Left ventricle myocardium inferior (tissue), 1 donor: ENCODE measurements at regions not wholly inside any gene's neighbourhood (a gene's known extent, or its start where the extent isn't known, plus 50 kb on each side); places are given as distances from the start of the nearest gene placed in this dataset.

Source experiments
- DNase-seq: peaks from one replicate; pipeline ENCODE4 v3.0.0-alpha.2; 2020
- H3K27ac ChIP-seq: fragments of 200-600 bp; replicated peaks from 2 replicates; pipeline ENCODE4 v1.8.0; 2021
- H3K27me3 ChIP-seq: fragments of 200-600 bp; 2 replicates; pipeline ENCODE4 v1.8.0; 2021; ENCODE audit warnings: low read depth
- H3K36me3 ChIP-seq: fragments of 200-600 bp; 2 replicates; pipeline ENCODE4 v1.8.0; 2021
- H3K4me1 ChIP-seq: fragments of 200-600 bp; 2 replicates; pipeline ENCODE4 v1.8.0; 2021
- H3K4me3 ChIP-seq: fragments of 200-600 bp; 2 replicates; pipeline ENCODE4 v1.8.0; 2021; ENCODE audit warnings: mild to moderate bottlenecking, moderate library complexity
- H3K9me3 ChIP-seq: fragments of 200-600 bp; replicated peaks from 2 replicates; pipeline ENCODE4 v1.8.0; 2021
- intact Hi-C: fragments of 100-400 bp; cut with micrococcal nuclease; formaldehyde crosslinking; loops from one replicate; pipeline ENCODE4 v1.11.0; 2022
- TF ChIP-seq, protein P1 (sequence below): fragments of 200-600 bp; IDR thresholded peaks from 2 replicates; pipeline ENCODE4 v1.8.0; 2021; ENCODE audit warnings: antibody characterized with exemption, mild to moderate bottlenecking, borderline replicate concordance
- donor health status: DM: no; HTN: yes; CAD: no; lungs with severe emphysema.

- intact Hi-C loops = no loop called here
- TF ChIP-seq, protein P1, sequence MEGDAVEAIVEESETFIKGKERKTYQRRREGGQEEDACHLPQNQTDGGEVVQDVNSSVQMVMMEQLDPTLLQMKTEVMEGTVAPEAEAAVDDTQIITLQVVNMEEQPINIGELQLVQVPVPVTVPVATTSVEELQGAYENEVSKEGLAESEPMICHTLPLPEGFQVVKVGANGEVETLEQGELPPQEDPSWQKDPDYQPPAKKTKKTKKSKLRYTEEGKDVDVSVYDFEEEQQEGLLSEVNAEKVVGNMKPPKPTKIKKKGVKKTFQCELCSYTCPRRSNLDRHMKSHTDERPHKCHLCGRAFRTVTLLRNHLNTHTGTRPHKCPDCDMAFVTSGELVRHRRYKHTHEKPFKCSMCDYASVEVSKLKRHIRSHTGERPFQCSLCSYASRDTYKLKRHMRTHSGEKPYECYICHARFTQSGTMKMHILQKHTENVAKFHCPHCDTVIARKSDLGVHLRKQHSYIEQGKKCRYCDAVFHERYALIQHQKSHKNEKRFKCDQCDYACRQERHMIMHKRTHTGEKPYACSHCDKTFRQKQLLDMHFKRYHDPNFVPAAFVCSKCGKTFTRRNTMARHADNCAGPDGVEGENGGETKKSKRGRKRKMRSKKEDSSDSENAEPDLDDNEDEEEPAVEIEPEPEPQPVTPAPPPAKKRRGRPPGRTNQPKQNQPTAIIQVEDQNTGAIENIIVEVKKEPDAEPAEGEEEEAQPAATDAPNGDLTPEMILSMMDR = no peak
- Histone ChIP-seq H3K27me3 (peaks cover 67% of the 10 kb centered on the region), H3K27ac (no peak overlapping the region), H3K4me1 (no peaks in the 10 kb centered on the region), H3K36me3 (no peaks in the 10 kb centered on the region), H3K9me3 (no peaks in the 10 kb centered on the region), H3K4me3 (no peak overlapping the region)
- DNase-seq = no peak
These were observed 211.1 kb upstream of the RNF32 start for GRCh38 chr7:156429514-156429913.

DNA sequence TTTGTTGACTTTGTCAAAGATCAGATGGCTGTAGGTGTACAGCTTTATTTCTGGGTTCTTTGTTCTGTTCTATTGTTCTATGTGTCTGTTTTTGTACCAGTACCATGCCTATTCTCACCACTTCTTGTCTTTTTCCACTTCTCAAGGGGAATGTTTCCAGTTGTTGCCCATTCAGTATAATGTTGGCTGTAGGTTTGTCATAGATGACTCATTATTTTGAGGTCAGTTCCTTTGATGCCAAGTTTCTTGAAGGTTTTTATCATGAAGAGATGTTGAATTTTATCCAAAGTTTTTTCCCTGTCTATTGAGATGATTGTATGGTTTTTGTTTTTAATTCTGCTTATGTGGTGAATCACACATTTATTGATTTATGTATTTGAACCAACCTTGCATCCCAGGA is 216.7 kb upstream of the RNF32 start:
- Histone ChIP-seq H3K36me3 (no peaks in the 10 kb centered on the region), H3K4me3 (no peak overlapping the region), H3K9me3 (peaks cover 20% of the 10 kb centered on the region), H3K4me1 (no peaks in the 10 kb centered on the region), H3K27ac (no peak overlapping the region), H3K27me3 (peaks cover 45% of the 10 kb centered on the region)
- TF ChIP-seq, protein P1 = no peak
- intact Hi-C loops = no loop called here
- no peak for DNase-seq

- H3K27me3 ChIP-seq = peaks cover 32% of the 10 kb centered on the region
- no peak for DNase-seq
- H3K4me3 ChIP-seq = no peak overlapping the region
- no peak overlapping the region for H3K27ac ChIP-seq
- H3K36me3 ChIP-seq = no peaks in the 10 kb centered on the region
- no peaks in the 10 kb centered on the region for H3K4me1 ChIP-seq
- intact Hi-C loops = no loop called here
- TF ChIP-seq, protein P1 = no peak
- H3K9me3 ChIP-seq = peaks cover 20% of the 10 kb centered on the region
These were observed 220.1 kb upstream of the RNF32 start for GRCh38 chr7:156420496-156420895.

DNA sequence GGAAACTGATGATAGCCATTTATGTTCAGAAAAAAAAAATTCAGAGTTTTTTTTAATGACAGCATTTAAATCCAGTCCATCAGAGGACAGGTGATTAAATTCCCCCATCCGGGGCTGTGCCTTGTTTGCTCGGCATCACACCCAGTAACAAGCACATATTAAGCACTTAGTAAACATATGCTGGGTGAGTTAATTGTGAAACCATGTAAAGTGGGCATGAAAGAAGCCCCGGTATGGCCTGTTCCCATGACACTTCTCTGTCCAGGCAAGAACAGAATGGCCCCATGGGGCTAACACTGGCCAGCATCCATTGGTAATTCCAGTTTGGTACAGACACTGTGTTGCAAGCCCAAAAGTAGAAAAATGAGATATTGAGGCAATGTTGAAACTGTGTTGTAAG is 220.8 kb upstream of the RNF32 start:
- peaks cover 20% of the 10 kb centered on the region for H3K9me3 ChIP-seq
- DNase-seq = no peak
- no peaks in the 10 kb centered on the region for H3K36me3 ChIP-seq
- TF ChIP-seq, protein P1 = no peak
- no peak overlapping the region for H3K4me3 ChIP-seq
- intact Hi-C loops = no loop called here
- peaks cover 30% of the 10 kb centered on the region for H3K27me3 ChIP-seq
- no peaks in the 10 kb centered on the region for H3K4me1 ChIP-seq
- no peak overlapping the region for H3K27ac ChIP-seq

DNA sequence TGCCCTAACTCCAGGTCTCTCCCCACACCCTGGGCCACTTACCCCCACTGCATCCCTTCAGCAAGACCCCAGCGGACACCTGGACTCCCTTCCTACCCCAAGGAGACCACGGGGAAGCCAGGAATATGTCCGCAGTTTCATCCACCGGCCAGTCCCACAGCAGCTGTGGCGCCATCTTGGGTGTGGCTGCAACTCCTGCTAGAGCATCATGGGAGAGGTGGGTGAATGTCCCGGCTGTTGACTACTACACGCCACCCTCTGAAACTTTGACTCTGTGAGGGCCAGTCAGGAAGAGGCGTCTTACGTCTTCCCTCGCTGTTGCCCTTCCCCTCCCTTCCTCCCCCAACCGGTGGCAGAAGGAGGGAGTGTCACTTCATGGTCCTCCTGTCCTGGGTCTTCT is 238.3 kb upstream of the RNF32 start:
- Histone ChIP-seq H3K9me3 (peaks cover 18% of the 10 kb centered on the region), H3K4me3 (no peak overlapping the region), H3K27ac (no peak overlapping the region), H3K27me3 (peaks cover 33% of the 10 kb centered on the region), H3K4me1 (no peaks in the 10 kb centered on the region), H3K36me3 (no peaks in the 10 kb centered on the region)
- DNase-seq = no peak
- TF ChIP-seq, protein P1 = no peak
- intact Hi-C loops = no loop called here

- Histone ChIP-seq H3K27ac (no peak overlapping the region), H3K9me3 (peaks cover 18% of the 10 kb centered on the region), H3K4me1 (no peaks in the 10 kb centered on the region), H3K27me3 (peaks cover 40% of the 10 kb centered on the region), H3K4me3 (no peak overlapping the region), H3K36me3 (no peaks in the 10 kb centered on the region)
- intact Hi-C loops = no loop called here
- TF ChIP-seq, protein P1 = no peak
- no peak for DNase-seq
These were observed 239.0 kb upstream of the RNF32 start for GRCh38 chr7:156401617-156402016.
